ENCODE measurements at regions not wholly inside any gene's neighbourhood (a gene's known extent, or its start where the extent isn't known, plus 50 kb on each side); places are given as distances from the start of the nearest gene placed in this dataset.
"Not testable (repeated sequence)": the region's sequence is repeated elsewhere in the genome, so short reads cannot be mapped to it uniquely, and the experiment has no call there.

DNA sequence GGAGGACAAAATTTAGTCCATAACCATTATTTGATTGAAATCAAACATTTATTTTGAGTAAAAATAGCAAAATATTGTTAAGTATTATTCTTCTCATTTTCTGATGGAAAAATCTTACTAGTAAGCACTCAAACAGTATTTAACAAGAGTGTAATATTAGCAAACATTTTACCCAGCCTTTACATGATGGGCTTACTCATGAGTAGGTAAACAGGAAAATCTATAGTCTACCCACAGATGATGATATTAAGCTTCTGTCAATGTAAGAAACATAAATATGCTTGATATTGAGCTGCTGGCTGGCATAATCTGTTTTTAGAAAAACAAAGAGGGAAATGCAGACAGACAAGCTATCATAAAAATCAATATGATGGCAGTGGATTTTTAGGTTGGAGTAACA, 418.5 kb upstream of the COX7C start:
- no peaks in the 10 kb centered on the region for H3K36me3 Mint-ChIP-seq (ENCODE audit: low read depth)
- H3K4me3 Mint-ChIP-seq: no peak overlapping the region
- H3K27ac Mint-ChIP-seq: no peak overlapping the region
- no peaks in the 10 kb centered on the region for H3K27me3 Mint-ChIP-seq (ENCODE audit: low read depth, poor library complexity)
- no peak for DNase-seq
- TF ChIP-seq, protein P1, sequence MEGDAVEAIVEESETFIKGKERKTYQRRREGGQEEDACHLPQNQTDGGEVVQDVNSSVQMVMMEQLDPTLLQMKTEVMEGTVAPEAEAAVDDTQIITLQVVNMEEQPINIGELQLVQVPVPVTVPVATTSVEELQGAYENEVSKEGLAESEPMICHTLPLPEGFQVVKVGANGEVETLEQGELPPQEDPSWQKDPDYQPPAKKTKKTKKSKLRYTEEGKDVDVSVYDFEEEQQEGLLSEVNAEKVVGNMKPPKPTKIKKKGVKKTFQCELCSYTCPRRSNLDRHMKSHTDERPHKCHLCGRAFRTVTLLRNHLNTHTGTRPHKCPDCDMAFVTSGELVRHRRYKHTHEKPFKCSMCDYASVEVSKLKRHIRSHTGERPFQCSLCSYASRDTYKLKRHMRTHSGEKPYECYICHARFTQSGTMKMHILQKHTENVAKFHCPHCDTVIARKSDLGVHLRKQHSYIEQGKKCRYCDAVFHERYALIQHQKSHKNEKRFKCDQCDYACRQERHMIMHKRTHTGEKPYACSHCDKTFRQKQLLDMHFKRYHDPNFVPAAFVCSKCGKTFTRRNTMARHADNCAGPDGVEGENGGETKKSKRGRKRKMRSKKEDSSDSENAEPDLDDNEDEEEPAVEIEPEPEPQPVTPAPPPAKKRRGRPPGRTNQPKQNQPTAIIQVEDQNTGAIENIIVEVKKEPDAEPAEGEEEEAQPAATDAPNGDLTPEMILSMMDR (IDR thresholded peaks at IDR 0.05): no peak
- H3K9me3 Mint-ChIP-seq: no peaks in the 10 kb centered on the region
- no peaks in the 10 kb centered on the region for H3K4me1 Mint-ChIP-seq

- no peak overlapping the region for H3K27ac Mint-ChIP-seq
- TF ChIP-seq, protein P1 (IDR thresholded peaks at IDR 0.05): no peak
- H3K9me3 Mint-ChIP-seq: peaks cover 5% of the 10 kb centered on the region
- peaks cover 4% of the 10 kb centered on the region for H3K27me3 Mint-ChIP-seq (ENCODE audit: low read depth, poor library complexity)
- DNase-seq: no peak
- no peaks in the 10 kb centered on the region for H3K36me3 Mint-ChIP-seq (ENCODE audit: low read depth)
- no peak overlapping the region for H3K4me3 Mint-ChIP-seq
- peaks cover 5% of the 10 kb centered on the region for H3K4me1 Mint-ChIP-seq
Measured at GRCh38 chr5:86228147-86228546, 389.6 kb upstream of the COX7C start.

- Mint-ChIP-seq H3K36me3 (ENCODE audit: low read depth) (no peaks in the 10 kb centered on the region), H3K4me1 (peaks cover 5% of the 10 kb centered on the region), H3K9me3 (no peaks in the 10 kb centered on the region), H3K4me3 (no peak overlapping the region), H3K27me3 (ENCODE audit: low read depth, poor library complexity) (no peaks in the 10 kb centered on the region), H3K27ac (no peak overlapping the region)
- DNase-seq: no peak
- TF ChIP-seq, protein P1 (IDR thresholded peaks at IDR 0.05): no peak
Measured at GRCh38 chr5:86232246-86232645, 385.5 kb upstream of the COX7C start.

DNA sequence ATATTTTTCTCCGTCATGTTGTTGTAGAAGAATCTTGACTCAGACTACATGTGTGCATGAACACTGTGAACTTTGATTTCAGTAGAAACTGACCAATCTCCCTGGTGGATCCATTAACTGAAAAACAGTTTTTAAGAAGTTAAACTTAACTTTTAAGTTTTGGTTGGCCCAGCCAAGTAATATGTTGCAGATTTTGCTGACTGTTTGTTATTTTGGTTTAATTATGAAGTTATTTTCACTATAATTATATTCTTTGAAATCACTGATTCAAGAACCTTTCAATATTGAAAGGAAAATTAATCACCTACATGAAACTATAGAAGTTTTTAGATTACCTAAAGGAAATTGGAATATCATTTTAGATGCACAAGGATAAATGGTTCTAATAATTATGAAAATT, 373.6 kb upstream of the COX7C start:
- H3K4me1 Mint-ChIP-seq: no peaks in the 10 kb centered on the region

GRCh38 chr5:86257871-86258270, 359.9 kb upstream of the COX7C start:
- no peaks in the 10 kb centered on the region for H3K4me1 Mint-ChIP-seq
- H3K27ac Mint-ChIP-seq: no peak overlapping the region
- no peaks in the 10 kb centered on the region for H3K9me3 Mint-ChIP-seq
- no peaks in the 10 kb centered on the region for H3K36me3 Mint-ChIP-seq (ENCODE audit: low read depth)
- no peak for DNase-seq
- TF ChIP-seq, protein P1 (IDR thresholded peaks at IDR 0.05): no peak
- H3K27me3 Mint-ChIP-seq (ENCODE audit: low read depth, poor library complexity): peaks cover 17% of the 10 kb centered on the region
- no peak overlapping the region for H3K4me3 Mint-ChIP-seq

More for the DNA sequence above, 373.6 kb upstream of the COX7C start:
- Mint-ChIP-seq H3K9me3 (peaks cover 3% of the 10 kb centered on the region), H3K4me3 (no peak overlapping the region), H3K36me3 (ENCODE audit: low read depth) (no peaks in the 10 kb centered on the region), H3K27me3 (ENCODE audit: low read depth, poor library complexity) (peaks cover 3% of the 10 kb centered on the region), H3K27ac (no peak overlapping the region)
- no peak for DNase-seq
- TF ChIP-seq, protein P1 (IDR thresholded peaks at IDR 0.05): no peak

GRCh38 chr5:86284400-86285190, 333.1 kb upstream of the COX7C start:
- not testable (repeated sequence) for H3K27ac Mint-ChIP-seq; H3K36me3 Mint-ChIP-seq (ENCODE audit: low read depth); DNase-seq; H3K9me3 Mint-ChIP-seq; H3K4me3 Mint-ChIP-seq; H3K27me3 Mint-ChIP-seq (ENCODE audit: low read depth, poor library complexity); H3K4me1 Mint-ChIP-seq

GRCh38 chr5:86287437-86287836, 330.3 kb upstream of the COX7C start:
- not testable (repeated sequence) for H3K36me3 Mint-ChIP-seq (ENCODE audit: low read depth); H3K9me3 Mint-ChIP-seq; H3K4me1 Mint-ChIP-seq; H3K4me3 Mint-ChIP-seq; H3K27me3 Mint-ChIP-seq (ENCODE audit: low read depth, poor library complexity); DNase-seq; H3K27ac Mint-ChIP-seq

DNA sequence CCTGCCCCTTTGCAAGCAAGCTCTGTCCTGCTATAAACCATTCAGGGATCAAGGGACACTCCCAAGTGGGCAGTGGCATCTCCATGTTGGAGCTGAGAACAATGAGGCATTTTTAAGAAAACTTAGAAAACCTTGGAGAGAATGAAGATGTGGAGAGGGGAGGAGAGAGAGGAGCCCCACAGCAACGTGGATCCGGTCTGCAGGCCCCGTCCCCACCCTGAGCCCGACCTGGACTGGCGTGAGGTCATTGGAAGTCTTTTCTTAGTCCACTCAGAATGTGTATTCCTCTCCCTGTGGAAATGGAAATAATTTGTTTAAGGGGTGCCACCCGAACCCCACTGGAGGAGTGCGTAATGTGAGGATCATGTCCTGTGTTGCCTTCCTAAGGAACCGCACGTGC, 328.0 kb upstream of the COX7C start:
- not testable (repeated sequence) for H3K36me3 Mint-ChIP-seq (ENCODE audit: low read depth); H3K9me3 Mint-ChIP-seq; H3K4me1 Mint-ChIP-seq

DNA sequence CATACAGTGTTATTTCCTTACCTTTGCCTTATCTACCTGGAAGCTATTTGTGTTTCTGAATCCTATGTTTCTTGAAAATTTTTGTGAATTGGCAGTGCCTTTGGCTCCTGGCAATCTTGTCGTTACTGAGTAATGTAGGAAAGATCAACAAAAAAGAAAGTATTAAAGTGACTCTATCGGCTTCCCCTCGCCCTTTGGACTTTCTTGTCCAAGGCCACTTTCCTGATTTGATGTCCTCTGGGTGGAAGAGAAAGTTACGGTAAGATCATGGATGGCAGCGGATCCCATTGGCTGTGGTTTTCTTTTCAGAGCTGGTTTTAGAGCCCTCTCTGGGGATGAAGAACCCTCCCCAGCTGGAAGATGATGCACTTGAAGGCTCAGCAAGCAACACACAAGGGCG, 324.9 kb upstream of the COX7C start:
- not testable (repeated sequence) for H3K4me1 Mint-ChIP-seq; H3K27me3 Mint-ChIP-seq (ENCODE audit: low read depth, poor library complexity); DNase-seq; H3K27ac Mint-ChIP-seq; H3K9me3 Mint-ChIP-seq; H3K4me3 Mint-ChIP-seq; H3K36me3 Mint-ChIP-seq (ENCODE audit: low read depth)

More for the DNA sequence above, 328.0 kb upstream of the COX7C start:
- H3K27ac Mint-ChIP-seq; DNase-seq; H3K27me3 Mint-ChIP-seq (ENCODE audit: low read depth, poor library complexity); H3K4me3 Mint-ChIP-seq: not testable (repeated sequence)

DNA sequence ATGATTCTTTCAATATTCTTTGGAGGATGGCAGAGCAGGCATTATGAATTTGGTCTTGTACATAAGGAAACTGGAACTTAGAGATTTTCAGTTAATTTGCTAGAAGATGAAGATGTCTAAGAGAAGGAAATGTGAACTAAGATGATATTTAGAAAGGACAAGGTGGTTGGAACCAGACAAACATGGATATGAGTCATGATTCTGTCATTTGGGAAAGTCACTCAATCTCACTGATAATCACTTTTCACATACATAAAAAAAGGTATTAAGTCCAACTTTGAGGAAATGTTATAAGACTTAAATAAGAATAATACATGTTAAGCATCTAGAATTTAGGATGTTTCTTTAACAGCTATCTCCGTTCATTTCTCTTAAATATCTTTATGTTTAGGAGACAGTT, 315.1 kb upstream of the COX7C start:
- H3K9me3 Mint-ChIP-seq; H3K27me3 Mint-ChIP-seq (ENCODE audit: low read depth, poor library complexity); DNase-seq; H3K4me3 Mint-ChIP-seq; H3K4me1 Mint-ChIP-seq; H3K27ac Mint-ChIP-seq; H3K36me3 Mint-ChIP-seq (ENCODE audit: low read depth): not testable (repeated sequence)
